ENCODE measurements at regions not wholly inside any gene's neighbourhood (a gene's known extent, or its start where the extent isn't known, plus 50 kb on each side); places are given as distances from the start of the nearest gene placed in this dataset.
"Not testable (repeated sequence)": the region's sequence is repeated elsewhere in the genome, so short reads cannot be mapped to it uniquely, and the experiment has no call there.

DNA sequence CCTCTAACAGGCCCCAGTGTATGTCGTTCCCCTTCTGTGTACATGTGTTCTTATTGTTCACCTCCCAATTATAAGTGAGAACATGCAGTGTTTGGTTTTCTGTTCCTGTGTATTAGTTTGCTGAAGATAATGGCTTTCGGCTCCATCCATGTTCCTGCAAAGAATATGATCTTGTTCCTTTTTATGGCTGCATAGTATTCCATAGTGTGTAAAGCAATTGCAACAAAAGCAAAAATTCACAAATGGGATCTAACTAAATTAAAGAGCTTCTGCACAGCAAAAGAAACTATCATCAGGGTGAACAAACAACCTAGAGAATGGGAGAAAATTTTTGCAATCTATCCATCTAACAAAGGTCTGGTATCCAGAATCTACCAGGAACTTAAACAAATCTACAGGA, 102.2 kb upstream of the ZNF92 start:
- TF ChIP-seq, protein P1, sequence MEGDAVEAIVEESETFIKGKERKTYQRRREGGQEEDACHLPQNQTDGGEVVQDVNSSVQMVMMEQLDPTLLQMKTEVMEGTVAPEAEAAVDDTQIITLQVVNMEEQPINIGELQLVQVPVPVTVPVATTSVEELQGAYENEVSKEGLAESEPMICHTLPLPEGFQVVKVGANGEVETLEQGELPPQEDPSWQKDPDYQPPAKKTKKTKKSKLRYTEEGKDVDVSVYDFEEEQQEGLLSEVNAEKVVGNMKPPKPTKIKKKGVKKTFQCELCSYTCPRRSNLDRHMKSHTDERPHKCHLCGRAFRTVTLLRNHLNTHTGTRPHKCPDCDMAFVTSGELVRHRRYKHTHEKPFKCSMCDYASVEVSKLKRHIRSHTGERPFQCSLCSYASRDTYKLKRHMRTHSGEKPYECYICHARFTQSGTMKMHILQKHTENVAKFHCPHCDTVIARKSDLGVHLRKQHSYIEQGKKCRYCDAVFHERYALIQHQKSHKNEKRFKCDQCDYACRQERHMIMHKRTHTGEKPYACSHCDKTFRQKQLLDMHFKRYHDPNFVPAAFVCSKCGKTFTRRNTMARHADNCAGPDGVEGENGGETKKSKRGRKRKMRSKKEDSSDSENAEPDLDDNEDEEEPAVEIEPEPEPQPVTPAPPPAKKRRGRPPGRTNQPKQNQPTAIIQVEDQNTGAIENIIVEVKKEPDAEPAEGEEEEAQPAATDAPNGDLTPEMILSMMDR (conservative IDR thresholded peaks at IDR 0.05; ENCODE audit: low read depth, low read length): not testable (repeated sequence)
- TF ChIP-seq EZH2 (IDR thresholded peaks at IDR 0.05; ENCODE audit: low read length, unreplicated experiment); EZH2phosphoT487 (IDR thresholded peaks at IDR 0.05; ENCODE audit: borderline replicate concordance, low read length): not testable (repeated sequence)
